Thyroid gland (tissue), 4 donors: ENCODE measurements at regions not wholly inside any gene's neighbourhood (a gene's known extent, or its start where the extent isn't known, plus 50 kb on each side); places are given as distances from the start of the nearest gene placed in this dataset.

Experiments used
- POLR2A ChIP-seq, 2 donors: fragments of 450-650 bp; IDR thresholded peaks; one replicate each; pipeline ENCODE4 v1.6.1; 2017; ENCODE audit warnings: antibody characterized with exemption in 2 of 2, mild to moderate bottlenecking in 2 of 2, moderate library complexity in 1 of 2
- TF ChIP-seq, protein P1 (sequence below), 6 experiments: fragments of 200-600 bp in 3 of 6; fragments of 450-650 bp in 3 of 6; sonication (generic) in 3 of 6; IDR thresholded peaks; one replicate each; pipeline ENCODE4 v1.5.1; 2016 to 2019; ENCODE audit warnings: antibody characterized with exemption in 6 of 6, mild to moderate bottlenecking in 2 of 6, inconsistent platforms in 1 of 6, moderate library complexity in 1 of 6

DNA sequence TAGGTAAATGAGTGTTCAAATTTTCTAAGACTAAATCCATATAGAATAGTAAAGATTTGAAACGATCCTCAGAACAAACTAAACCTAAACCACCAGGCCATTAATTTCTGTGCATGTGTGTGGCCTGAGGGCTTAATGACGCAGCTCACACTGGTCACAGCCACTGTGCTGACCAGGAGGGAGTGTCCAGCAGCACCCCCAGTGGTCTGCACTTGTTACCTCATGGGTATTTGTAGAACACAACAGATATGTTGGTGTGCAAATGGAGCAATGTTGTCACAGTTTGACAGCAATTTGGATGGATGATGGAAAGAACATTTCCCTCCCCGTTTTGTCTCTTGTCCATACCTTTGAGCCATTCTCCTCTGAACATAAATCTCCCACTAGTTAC, 122.4 kb upstream of the EXOC2 start:
- TF ChIP-seq, protein P1, sequence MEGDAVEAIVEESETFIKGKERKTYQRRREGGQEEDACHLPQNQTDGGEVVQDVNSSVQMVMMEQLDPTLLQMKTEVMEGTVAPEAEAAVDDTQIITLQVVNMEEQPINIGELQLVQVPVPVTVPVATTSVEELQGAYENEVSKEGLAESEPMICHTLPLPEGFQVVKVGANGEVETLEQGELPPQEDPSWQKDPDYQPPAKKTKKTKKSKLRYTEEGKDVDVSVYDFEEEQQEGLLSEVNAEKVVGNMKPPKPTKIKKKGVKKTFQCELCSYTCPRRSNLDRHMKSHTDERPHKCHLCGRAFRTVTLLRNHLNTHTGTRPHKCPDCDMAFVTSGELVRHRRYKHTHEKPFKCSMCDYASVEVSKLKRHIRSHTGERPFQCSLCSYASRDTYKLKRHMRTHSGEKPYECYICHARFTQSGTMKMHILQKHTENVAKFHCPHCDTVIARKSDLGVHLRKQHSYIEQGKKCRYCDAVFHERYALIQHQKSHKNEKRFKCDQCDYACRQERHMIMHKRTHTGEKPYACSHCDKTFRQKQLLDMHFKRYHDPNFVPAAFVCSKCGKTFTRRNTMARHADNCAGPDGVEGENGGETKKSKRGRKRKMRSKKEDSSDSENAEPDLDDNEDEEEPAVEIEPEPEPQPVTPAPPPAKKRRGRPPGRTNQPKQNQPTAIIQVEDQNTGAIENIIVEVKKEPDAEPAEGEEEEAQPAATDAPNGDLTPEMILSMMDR (IDR thresholded peaks at IDR 0.05) = peak in 1 of 6 experiments; percentile 24
- TF ChIP-seq POLR2A (IDR thresholded peaks at IDR 0.05) = no peak
